HepG2 (cell line): ENCODE measurements at regions not wholly inside any gene's neighbourhood (a gene's known extent, or its start where the extent isn't known, plus 50 kb on each side); places are given as distances from the start of the nearest gene placed in this dataset.

Experiments
- ARNT ChIP-seq: fragments of 450-650 bp; IDR thresholded peaks from 2 replicates; pipeline ENCODE4 v1.6.1; 2017
- ELF4 ChIP-seq: sonication (generic); formaldehyde crosslinking; IDR thresholded peaks from 2 replicates; pipeline ENCODE4 v1.5.0; 2020; ENCODE audit warnings: missing genetic modification reagents, mild to moderate bottlenecking, moderate library complexity, borderline replicate concordance
- POLR2G ChIP-seq: fragments of 200-400 bp; formaldehyde crosslinking; IDR thresholded peaks from 2 replicates; pipeline ENCODE4 v1.6.1; 2018; ENCODE audit warnings: mild to moderate bottlenecking, low read depth, low read length, moderate library complexity
- RBFOX2 ChIP-seq: fragments of 200-400 bp; formaldehyde crosslinking; IDR thresholded peaks from 2 replicates; pipeline ENCODE4 v1.6.1; 2017; ENCODE audit warnings: low read depth, mild to moderate bottlenecking, low read length
- RCOR2 ChIP-seq: IDR thresholded peaks from 2 replicates; pipeline ENCODE4 v1.6.1; 2016; ENCODE audit warnings: missing biosample characterization, missing genetic modification reagents
- RELA ChIP-seq: sonication (generic); formaldehyde crosslinking; IDR thresholded peaks from 2 replicates; pipeline ENCODE4 v1.4.0; 2020; ENCODE audit warnings: missing genetic modification reagents
- TAF15 ChIP-seq: fragments of 200-400 bp; formaldehyde crosslinking; IDR thresholded peaks from one replicate; pipeline ENCODE4 v1.6.1; 2018; ENCODE audit warnings: mild to moderate bottlenecking, low read depth, low read length; ENCODE audit not compliant: poor library complexity, severe bottlenecking
- ZKSCAN5 ChIP-seq: sonication (generic); formaldehyde crosslinking; IDR thresholded peaks from 2 replicates; pipeline ENCODE4 v1.5.1; 2020; ENCODE audit warnings: mild to moderate bottlenecking, missing genetic modification reagents
- ZNF24 ChIP-seq: fragments of 450-650 bp; IDR thresholded peaks from 2 replicates; pipeline ENCODE4 v1.6.1; 2017; ENCODE audit warnings: antibody characterized with exemption, mild to moderate bottlenecking
- ZNF484 ChIP-seq: sonication (generic); formaldehyde crosslinking; IDR thresholded peaks from 2 replicates; pipeline ENCODE4 v1.5.1; 2020; ENCODE audit warnings: mild to moderate bottlenecking, low read depth, missing genetic modification reagents, borderline replicate concordance
- ZNF674 ChIP-seq: sonication (generic); formaldehyde crosslinking; IDR thresholded peaks from 2 replicates; pipeline ENCODE4 v1.5.0; 2020; ENCODE audit warnings: low read depth, mild to moderate bottlenecking, missing genetic modification reagents
- ZNF75D ChIP-seq: sonication (generic); formaldehyde crosslinking; IDR thresholded peaks from 2 replicates; pipeline ENCODE4 v1.8.1; 2023; ENCODE audit warnings: missing genetic modification reagents, mild to moderate bottlenecking, borderline replicate concordance
- TF ChIP-seq, protein P1 (sequence below): sonication (generic); formaldehyde crosslinking; IDR thresholded peaks from 2 replicates; pipeline ENCODE4 v1.4.0; 2020; ENCODE audit warnings: mild to moderate bottlenecking, missing genetic modification reagents
- TF ChIP-seq, protein P2 (sequence below): sonication (generic); formaldehyde crosslinking; IDR thresholded peaks from 2 replicates; pipeline ENCODE4 v1.8.0; 2022; ENCODE audit warnings: mild to moderate bottlenecking, missing genetic modification reagents
- TF ChIP-seq, protein P3 (sequence below): sonication (generic); formaldehyde crosslinking; IDR thresholded peaks from 2 replicates; pipeline ENCODE4 v1.5.1; 2020; ENCODE audit warnings: mild to moderate bottlenecking, missing genetic modification reagents, moderate library complexity
- TF ChIP-seq, protein P4 (sequence below): sonication (generic); formaldehyde crosslinking; IDR thresholded peaks from 2 replicates; pipeline ENCODE4 v1.9.0; 2021; ENCODE audit warnings: missing genetic modification reagents, borderline replicate concordance
- TF ChIP-seq, protein P5 (sequence below): sonication (generic); formaldehyde crosslinking; IDR thresholded peaks from 2 replicates; pipeline ENCODE4 v1.9.0; 2021; ENCODE audit warnings: missing genetic modification reagents, mild to moderate bottlenecking, borderline replicate concordance

DNA sequence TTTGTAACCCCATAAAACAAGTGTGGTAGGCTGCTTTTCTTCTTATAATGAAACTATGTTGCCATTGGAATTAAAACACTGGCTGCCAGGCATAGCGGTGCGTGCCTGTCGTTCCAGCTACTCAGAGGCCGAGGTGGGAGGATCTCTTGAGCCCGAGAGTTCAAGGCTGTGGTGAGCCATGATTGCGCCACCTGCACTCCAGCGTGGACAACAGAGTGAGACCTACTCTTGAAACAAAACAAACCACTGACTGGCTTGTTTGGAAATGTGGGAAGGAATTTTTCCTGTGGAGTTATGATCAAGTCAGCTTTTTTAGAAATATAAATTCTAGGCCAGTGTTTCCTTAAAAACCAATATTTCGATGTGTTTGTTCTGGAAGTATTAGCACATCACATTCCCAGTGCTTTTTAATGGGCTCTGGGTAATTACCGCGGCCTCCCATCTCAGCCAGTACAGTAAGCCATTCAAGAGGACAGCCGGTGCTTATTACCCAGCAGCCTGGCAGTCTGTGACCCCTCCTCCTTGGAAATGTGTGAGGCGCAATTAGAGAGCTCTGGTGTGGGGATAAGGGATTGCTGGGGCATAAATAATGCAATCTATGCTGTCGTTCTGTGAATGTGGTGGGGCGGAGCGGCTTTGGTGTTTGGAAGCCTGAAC lies 58.3 kb upstream of the TRAK1 start (continued):
- TF ChIP-seq, protein P1, sequence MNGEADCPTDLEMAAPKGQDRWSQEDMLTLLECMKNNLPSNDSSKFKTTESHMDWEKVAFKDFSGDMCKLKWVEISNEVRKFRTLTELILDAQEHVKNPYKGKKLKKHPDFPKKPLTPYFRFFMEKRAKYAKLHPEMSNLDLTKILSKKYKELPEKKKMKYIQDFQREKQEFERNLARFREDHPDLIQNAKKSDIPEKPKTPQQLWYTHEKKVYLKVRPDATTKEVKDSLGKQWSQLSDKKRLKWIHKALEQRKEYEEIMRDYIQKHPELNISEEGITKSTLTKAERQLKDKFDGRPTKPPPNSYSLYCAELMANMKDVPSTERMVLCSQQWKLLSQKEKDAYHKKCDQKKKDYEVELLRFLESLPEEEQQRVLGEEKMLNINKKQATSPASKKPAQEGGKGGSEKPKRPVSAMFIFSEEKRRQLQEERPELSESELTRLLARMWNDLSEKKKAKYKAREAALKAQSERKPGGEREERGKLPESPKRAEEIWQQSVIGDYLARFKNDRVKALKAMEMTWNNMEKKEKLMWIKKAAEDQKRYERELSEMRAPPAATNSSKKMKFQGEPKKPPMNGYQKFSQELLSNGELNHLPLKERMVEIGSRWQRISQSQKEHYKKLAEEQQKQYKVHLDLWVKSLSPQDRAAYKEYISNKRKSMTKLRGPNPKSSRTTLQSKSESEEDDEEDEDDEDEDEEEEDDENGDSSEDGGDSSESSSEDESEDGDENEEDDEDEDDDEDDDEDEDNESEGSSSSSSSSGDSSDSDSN (CRISPR knock-in tag), result peak; percentile 68
- TF ChIP-seq ZNF75D, result no peak
- TF ChIP-seq, protein P2, sequence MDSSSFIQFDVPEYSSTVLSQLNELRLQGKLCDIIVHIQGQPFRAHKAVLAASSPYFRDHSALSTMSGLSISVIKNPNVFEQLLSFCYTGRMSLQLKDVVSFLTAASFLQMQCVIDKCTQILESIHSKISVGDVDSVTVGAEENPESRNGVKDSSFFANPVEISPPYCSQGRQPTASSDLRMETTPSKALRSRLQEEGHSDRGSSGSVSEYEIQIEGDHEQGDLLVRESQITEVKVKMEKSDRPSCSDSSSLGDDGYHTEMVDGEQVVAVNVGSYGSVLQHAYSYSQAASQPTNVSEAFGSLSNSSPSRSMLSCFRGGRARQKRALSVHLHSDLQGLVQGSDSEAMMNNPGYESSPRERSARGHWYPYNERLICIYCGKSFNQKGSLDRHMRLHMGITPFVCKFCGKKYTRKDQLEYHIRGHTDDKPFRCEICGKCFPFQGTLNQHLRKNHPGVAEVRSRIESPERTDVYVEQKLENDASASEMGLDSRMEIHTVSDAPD (CRISPR knock-in tag), result peak; percentile 53; the same call in 1 of the 2 replicates
- TF ChIP-seq ZNF674 (CRISPR knock-in tag), result no peak
- no peak for TF ChIP-seq RBFOX2
- no peak for TF ChIP-seq POLR2G
- no peak for TF ChIP-seq ZNF484 (CRISPR knock-in tag)
- peak; percentile 85 for TF ChIP-seq RCOR2 (CRISPR knock-in tag)
- no peak for TF ChIP-seq ZNF24
- TF ChIP-seq ZKSCAN5 (CRISPR knock-in tag), result no peak
- TF ChIP-seq ELF4 (CRISPR knock-in tag), result 0 out of 2 replicates have a peak, but pooled peaks have one; percentile 59
- TF ChIP-seq RELA (CRISPR knock-in tag), result no peak
- TF ChIP-seq, protein P3, sequence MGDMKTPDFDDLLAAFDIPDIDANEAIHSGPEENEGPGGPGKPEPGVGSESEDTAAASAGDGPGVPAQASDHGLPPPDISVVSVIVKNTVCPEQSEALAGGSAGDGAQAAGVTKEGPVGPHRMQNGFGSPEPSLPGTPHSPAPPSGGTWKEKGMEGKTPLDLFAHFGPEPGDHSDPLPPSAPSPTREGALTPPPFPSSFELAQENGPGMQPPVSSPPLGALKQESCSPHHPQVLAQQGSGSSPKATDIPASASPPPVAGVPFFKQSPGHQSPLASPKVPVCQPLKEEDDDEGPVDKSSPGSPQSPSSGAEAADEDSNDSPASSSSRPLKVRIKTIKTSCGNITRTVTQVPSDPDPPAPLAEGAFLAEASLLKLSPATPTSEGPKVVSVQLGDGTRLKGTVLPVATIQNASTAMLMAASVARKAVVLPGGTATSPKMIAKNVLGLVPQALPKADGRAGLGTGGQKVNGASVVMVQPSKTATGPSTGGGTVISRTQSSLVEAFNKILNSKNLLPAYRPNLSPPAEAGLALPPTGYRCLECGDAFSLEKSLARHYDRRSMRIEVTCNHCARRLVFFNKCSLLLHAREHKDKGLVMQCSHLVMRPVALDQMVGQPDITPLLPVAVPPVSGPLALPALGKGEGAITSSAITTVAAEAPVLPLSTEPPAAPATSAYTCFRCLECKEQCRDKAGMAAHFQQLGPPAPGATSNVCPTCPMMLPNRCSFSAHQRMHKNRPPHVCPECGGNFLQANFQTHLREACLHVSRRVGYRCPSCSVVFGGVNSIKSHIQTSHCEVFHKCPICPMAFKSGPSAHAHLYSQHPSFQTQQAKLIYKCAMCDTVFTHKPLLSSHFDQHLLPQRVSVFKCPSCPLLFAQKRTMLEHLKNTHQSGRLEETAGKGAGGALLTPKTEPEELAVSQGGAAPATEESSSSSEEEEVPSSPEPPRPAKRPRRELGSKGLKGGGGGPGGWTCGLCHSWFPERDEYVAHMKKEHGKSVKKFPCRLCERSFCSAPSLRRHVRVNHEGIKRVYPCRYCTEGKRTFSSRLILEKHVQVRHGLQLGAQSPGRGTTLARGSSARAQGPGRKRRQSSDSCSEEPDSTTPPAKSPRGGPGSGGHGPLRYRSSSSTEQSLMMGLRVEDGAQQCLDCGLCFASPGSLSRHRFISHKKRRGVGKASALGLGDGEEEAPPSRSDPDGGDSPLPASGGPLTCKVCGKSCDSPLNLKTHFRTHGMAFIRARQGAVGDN (CRISPR knock-in tag), result peak; percentile 78
- TF ChIP-seq TAF15, result no peak
- TF ChIP-seq ARNT, result no peak
- TF ChIP-seq, protein P4, sequence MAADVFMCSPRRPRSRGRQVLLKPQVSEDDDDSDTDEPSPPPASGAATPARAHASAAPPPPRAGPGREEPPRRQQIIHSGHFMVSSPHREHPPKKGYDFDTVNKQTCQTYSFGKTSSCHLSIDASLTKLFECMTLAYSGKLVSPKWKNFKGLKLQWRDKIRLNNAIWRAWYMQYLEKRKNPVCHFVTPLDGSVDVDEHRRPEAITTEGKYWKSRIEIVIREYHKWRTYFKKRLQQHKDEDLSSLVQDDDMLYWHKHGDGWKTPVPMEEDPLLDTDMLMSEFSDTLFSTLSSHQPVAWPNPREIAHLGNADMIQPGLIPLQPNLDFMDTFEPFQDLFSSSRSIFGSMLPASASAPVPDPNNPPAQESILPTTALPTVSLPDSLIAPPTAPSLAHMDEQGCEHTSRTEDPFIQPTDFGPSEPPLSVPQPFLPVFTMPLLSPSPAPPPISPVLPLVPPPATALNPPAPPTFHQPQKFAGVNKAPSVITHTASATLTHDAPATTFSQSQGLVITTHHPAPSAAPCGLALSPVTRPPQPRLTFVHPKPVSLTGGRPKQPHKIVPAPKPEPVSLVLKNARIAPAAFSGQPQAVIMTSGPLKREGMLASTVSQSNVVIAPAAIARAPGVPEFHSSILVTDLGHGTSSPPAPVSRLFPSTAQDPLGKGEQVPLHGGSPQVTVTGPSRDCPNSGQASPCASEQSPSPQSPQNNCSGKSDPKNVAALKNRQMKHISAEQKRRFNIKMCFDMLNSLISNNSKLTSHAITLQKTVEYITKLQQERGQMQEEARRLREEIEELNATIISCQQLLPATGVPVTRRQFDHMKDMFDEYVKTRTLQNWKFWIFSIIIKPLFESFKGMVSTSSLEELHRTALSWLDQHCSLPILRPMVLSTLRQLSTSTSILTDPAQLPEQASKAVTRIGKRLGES (CRISPR knock-in tag), result no peak
- TF ChIP-seq, protein P5, sequence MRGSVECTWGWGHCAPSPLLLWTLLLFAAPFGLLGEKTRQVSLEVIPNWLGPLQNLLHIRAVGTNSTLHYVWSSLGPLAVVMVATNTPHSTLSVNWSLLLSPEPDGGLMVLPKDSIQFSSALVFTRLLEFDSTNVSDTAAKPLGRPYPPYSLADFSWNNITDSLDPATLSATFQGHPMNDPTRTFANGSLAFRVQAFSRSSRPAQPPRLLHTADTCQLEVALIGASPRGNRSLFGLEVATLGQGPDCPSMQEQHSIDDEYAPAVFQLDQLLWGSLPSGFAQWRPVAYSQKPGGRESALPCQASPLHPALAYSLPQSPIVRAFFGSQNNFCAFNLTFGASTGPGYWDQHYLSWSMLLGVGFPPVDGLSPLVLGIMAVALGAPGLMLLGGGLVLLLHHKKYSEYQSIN (CRISPR knock-in tag), result no peak
